ENCODE measurements at regions not wholly inside any gene's neighbourhood (a gene's known extent, or its start where the extent isn't known, plus 50 kb on each side); places are given as distances from the start of the nearest gene placed in this dataset.
"Not testable (repeated sequence)": the region's sequence is repeated elsewhere in the genome, so short reads cannot be mapped to it uniquely, and the experiment has no call there.

GRCh38 chr15:85254961-85255360 lies 125.4 kb upstream of the AKAP13 start:
- H3K36me3 ChIP-seq (ENCODE audit: control insufficient read depth, insufficient read depth, low read length); H3K27ac ChIP-seq (ENCODE audit: low read depth, low read length); H3K4me3 ChIP-seq (ENCODE audit: low read depth, low read length); H3K27me3 ChIP-seq (ENCODE audit: control insufficient read depth, insufficient read depth, low read length); H3K9me3 ChIP-seq (ENCODE audit: control insufficient read depth, insufficient read depth, low read depth, low read length); H3K9ac ChIP-seq (ENCODE audit: low read length); H3K4me1 ChIP-seq (ENCODE audit: control insufficient read depth, insufficient read depth, low read length): not testable (repeated sequence)

- H3K4me1 ChIP-seq (ENCODE audit: control insufficient read depth, insufficient read depth, low read length); H3K4me3 ChIP-seq (ENCODE audit: low read depth, low read length); H3K27ac ChIP-seq (ENCODE audit: low read depth, low read length); H3K36me3 ChIP-seq (ENCODE audit: control insufficient read depth, insufficient read depth, low read length); H3K9me3 ChIP-seq (ENCODE audit: control insufficient read depth, insufficient read depth, low read depth, low read length); H3K9ac ChIP-seq (ENCODE audit: low read length); H3K27me3 ChIP-seq (ENCODE audit: control insufficient read depth, insufficient read depth, low read length): not testable (repeated sequence)
These were observed 124.9 kb upstream of the AKAP13 start for GRCh38 chr15:85255502-85255901.

GRCh38 chr15:85256009-85256997 lies 124.1 kb upstream of the AKAP13 start:
- not testable (repeated sequence) for H3K4me1 ChIP-seq (ENCODE audit: control insufficient read depth, insufficient read depth, low read length); H3K9me3 ChIP-seq (ENCODE audit: control insufficient read depth, insufficient read depth, low read depth, low read length); H3K27me3 ChIP-seq (ENCODE audit: control insufficient read depth, insufficient read depth, low read length); H3K27ac ChIP-seq (ENCODE audit: low read depth, low read length); H3K9ac ChIP-seq (ENCODE audit: low read length); H3K4me3 ChIP-seq (ENCODE audit: low read depth, low read length); H3K36me3 ChIP-seq (ENCODE audit: control insufficient read depth, insufficient read depth, low read length)

- H3K4me1 ChIP-seq (ENCODE audit: control insufficient read depth, insufficient read depth, low read length); H3K36me3 ChIP-seq (ENCODE audit: control insufficient read depth, insufficient read depth, low read length); H3K27me3 ChIP-seq (ENCODE audit: control insufficient read depth, insufficient read depth, low read length); H3K4me3 ChIP-seq (ENCODE audit: low read depth, low read length); H3K9me3 ChIP-seq (ENCODE audit: control insufficient read depth, insufficient read depth, low read depth, low read length); H3K9ac ChIP-seq (ENCODE audit: low read length); H3K27ac ChIP-seq (ENCODE audit: low read depth, low read length): not testable (repeated sequence)
These were observed 122.3 kb upstream of the AKAP13 start for GRCh38 chr15:85258062-85258445.

GRCh38 chr15:85258559-85259209 lies 121.7 kb upstream of the AKAP13 start:
- not testable (repeated sequence) for H3K9ac ChIP-seq (ENCODE audit: low read length); H3K36me3 ChIP-seq (ENCODE audit: control insufficient read depth, insufficient read depth, low read length); H3K4me3 ChIP-seq (ENCODE audit: low read depth, low read length); H3K27ac ChIP-seq (ENCODE audit: low read depth, low read length); H3K27me3 ChIP-seq (ENCODE audit: control insufficient read depth, insufficient read depth, low read length); H3K9me3 ChIP-seq (ENCODE audit: control insufficient read depth, insufficient read depth, low read depth, low read length); H3K4me1 ChIP-seq (ENCODE audit: control insufficient read depth, insufficient read depth, low read length)

- not testable (repeated sequence) for H3K4me1 ChIP-seq (ENCODE audit: control insufficient read depth, insufficient read depth, low read length)
These were observed 119.9 kb upstream of the AKAP13 start for GRCh38 chr15:85260526-85260925.

GRCh38 chr15:85262461-85263055 lies 117.8 kb upstream of the AKAP13 start:
- H3K9me3 ChIP-seq (ENCODE audit: control insufficient read depth, insufficient read depth, low read depth, low read length); H3K4me1 ChIP-seq (ENCODE audit: control insufficient read depth, insufficient read depth, low read length); H3K27ac ChIP-seq (ENCODE audit: low read depth, low read length); H3K4me3 ChIP-seq (ENCODE audit: low read depth, low read length); H3K9ac ChIP-seq (ENCODE audit: low read length); H3K36me3 ChIP-seq (ENCODE audit: control insufficient read depth, insufficient read depth, low read length); H3K27me3 ChIP-seq (ENCODE audit: control insufficient read depth, insufficient read depth, low read length): not testable (repeated sequence)

More at GRCh38 chr15:85260526-85260925, 119.9 kb upstream of the AKAP13 start:
- not testable (repeated sequence) for H3K36me3 ChIP-seq (ENCODE audit: control insufficient read depth, insufficient read depth, low read length); H3K27ac ChIP-seq (ENCODE audit: low read depth, low read length); H3K4me3 ChIP-seq (ENCODE audit: low read depth, low read length); H3K9ac ChIP-seq (ENCODE audit: low read length); H3K9me3 ChIP-seq (ENCODE audit: control insufficient read depth, insufficient read depth, low read depth, low read length); H3K27me3 ChIP-seq (ENCODE audit: control insufficient read depth, insufficient read depth, low read length)

- not testable (repeated sequence) for H3K27me3 ChIP-seq (ENCODE audit: control insufficient read depth, insufficient read depth, low read length); H3K27ac ChIP-seq (ENCODE audit: low read depth, low read length); H3K4me3 ChIP-seq (ENCODE audit: low read depth, low read length); H3K9ac ChIP-seq (ENCODE audit: low read length); H3K4me1 ChIP-seq (ENCODE audit: control insufficient read depth, insufficient read depth, low read length); H3K36me3 ChIP-seq (ENCODE audit: control insufficient read depth, insufficient read depth, low read length); H3K9me3 ChIP-seq (ENCODE audit: control insufficient read depth, insufficient read depth, low read depth, low read length)
These were observed 116.5 kb upstream of the AKAP13 start for GRCh38 chr15:85263842-85264440.

- H3K27me3 ChIP-seq (ENCODE audit: control insufficient read depth, insufficient read depth, low read length); H3K36me3 ChIP-seq (ENCODE audit: control insufficient read depth, insufficient read depth, low read length); H3K4me3 ChIP-seq (ENCODE audit: low read depth, low read length); H3K27ac ChIP-seq (ENCODE audit: low read depth, low read length); H3K4me1 ChIP-seq (ENCODE audit: control insufficient read depth, insufficient read depth, low read length); H3K9me3 ChIP-seq (ENCODE audit: control insufficient read depth, insufficient read depth, low read depth, low read length); H3K9ac ChIP-seq (ENCODE audit: low read length): not testable (repeated sequence)
These were observed 115.7 kb upstream of the AKAP13 start for GRCh38 chr15:85264614-85265190.

GRCh38 chr15:85267158-85267857 lies 113.1 kb upstream of the AKAP13 start:
- not testable (repeated sequence) for H3K9ac ChIP-seq (ENCODE audit: low read length); H3K4me3 ChIP-seq (ENCODE audit: low read depth, low read length); H3K27me3 ChIP-seq (ENCODE audit: control insufficient read depth, insufficient read depth, low read length); H3K36me3 ChIP-seq (ENCODE audit: control insufficient read depth, insufficient read depth, low read length); H3K27ac ChIP-seq (ENCODE audit: low read depth, low read length); H3K4me1 ChIP-seq (ENCODE audit: control insufficient read depth, insufficient read depth, low read length); H3K9me3 ChIP-seq (ENCODE audit: control insufficient read depth, insufficient read depth, low read depth, low read length)
